KOPT-K1 (cell line): ENCODE measurements at regions not wholly inside any gene's neighbourhood (a gene's known extent, or its start where the extent isn't known, plus 50 kb on each side); places are given as distances from the start of the nearest gene placed in this dataset.
"Not testable (repeated sequence)": the region's sequence is repeated elsewhere in the genome, so short reads cannot be mapped to it uniquely, and the experiment has no call there.

ENCODE experiments used
- H3K27ac ChIP-seq: fragments of 200-600 bp; sonication (generic); 2 replicates; pipeline ENCODE4 v1.5.1; 2016; ENCODE audit warnings: antibody characterized with exemption, mild to moderate bottlenecking, low read depth, low read length; ENCODE audit not compliant: poor library complexity, severe bottlenecking
- H3K36me3 ChIP-seq: fragments of 200-600 bp; sonication (generic); 2 replicates; pipeline ENCODE4 v1.5.1; 2017; ENCODE audit warnings: antibody characterized with exemption, mild to moderate bottlenecking, low read length, moderate library complexity; ENCODE audit not compliant: insufficient read depth
- H3K9me3 ChIP-seq: fragments of 200-600 bp; sonication (generic); 2 replicates; pipeline ENCODE4 v1.5.1; 2017; ENCODE audit warnings: antibody characterized with exemption, low read length, mild to moderate bottlenecking; ENCODE audit not compliant: insufficient read depth, poor library complexity, severe bottlenecking

DNA sequence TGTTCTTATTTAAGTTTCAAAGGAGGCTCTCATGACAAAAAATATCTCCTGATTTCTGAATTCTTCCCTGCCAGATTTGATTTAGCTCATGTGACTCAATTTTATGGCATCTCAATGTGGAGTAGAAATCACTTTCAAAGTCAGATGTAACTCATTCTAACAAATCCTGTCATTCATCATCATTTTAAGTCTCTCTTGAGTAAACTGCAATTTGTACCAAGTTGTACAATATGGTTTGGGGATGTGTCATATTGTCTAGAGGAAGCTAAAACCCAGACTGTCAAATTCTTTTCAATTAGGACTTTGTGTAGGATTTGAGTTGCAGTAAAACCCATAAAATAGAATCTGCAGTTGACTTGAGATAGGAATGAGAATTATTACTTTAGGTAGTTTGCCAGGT lies 2101.0 kb downstream of the NCAM2 start:
- no peaks in the 10 kb centered on the region for H3K9me3 ChIP-seq
- no peak overlapping the region for H3K27ac ChIP-seq
- no peaks in the 10 kb centered on the region for H3K36me3 ChIP-seq

DNA sequence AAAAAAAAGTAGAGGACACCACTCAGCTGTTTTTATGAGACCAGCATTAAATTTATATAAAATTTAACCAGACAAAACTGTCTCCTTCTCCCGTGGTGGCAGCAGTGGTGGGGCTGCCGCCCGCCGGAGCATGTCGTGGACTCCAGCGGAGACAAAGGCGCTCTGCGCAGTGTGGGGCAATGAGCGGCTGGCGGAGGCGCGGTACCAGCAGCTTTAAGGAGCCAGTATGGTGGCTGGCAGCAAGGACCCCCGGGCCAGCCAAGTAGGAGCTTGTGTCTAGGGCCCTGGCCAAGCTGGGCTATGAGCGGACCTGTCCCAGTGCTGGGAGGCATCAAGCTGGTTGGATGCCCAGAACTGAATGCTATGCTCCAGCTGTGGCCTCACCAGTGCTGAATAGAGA lies 2102.9 kb downstream of the NCAM2 start:
- Histone ChIP-seq H3K36me3 (no peaks in the 10 kb centered on the region), H3K9me3 (no peaks in the 10 kb centered on the region), H3K27ac (no peak overlapping the region)

DNA sequence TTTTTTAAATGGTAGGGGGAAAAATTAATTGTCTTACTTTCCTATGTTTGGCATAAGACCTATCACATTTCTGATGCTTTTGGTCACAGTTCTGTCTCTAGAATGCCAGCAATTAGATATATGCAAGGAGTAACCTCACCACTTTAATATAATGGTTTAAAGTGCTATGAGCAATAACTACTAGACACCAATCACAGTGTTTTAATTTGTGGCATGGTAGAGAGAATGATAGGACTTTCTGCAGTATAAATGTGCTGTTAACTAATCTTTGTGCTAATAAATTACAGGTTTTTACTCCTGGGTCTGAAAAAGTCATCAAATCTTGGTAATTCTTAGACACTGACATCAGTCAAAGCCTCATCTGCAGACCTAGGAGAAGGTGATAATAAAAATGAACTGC lies 2110.3 kb downstream of the NCAM2 start:
- Histone ChIP-seq H3K9me3 (no peaks in the 10 kb centered on the region), H3K27ac (no peak overlapping the region), H3K36me3 (no peaks in the 10 kb centered on the region)

DNA sequence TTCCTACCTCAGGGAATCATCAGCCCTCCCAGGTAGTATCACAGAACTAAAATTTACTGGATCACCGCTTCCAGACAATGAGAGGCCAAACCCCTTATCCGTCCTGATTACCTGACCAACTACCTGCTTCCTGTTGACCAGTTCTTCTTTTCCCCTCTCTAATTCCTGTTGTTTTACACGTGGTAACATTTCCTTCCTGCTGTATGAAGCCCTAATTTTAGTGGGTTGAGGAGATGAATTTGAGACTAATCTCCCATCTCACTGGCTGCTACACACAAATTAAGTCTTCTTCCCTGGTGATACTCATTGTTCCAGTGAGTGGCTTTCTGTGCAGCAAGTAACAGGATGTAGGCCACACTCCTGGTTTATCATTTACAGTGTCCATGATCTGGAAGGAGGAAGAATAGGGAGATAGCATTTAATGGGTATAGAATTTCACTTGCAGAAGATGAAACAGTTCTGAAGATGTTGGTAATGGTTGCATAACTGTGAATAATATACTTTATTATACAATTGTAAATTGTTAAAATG lies 2112.9 kb downstream of the NCAM2 start:
- H3K36me3 ChIP-seq: no peaks in the 10 kb centered on the region
- H3K27ac ChIP-seq: no peak overlapping the region
- H3K9me3 ChIP-seq: no peaks in the 10 kb centered on the region

DNA sequence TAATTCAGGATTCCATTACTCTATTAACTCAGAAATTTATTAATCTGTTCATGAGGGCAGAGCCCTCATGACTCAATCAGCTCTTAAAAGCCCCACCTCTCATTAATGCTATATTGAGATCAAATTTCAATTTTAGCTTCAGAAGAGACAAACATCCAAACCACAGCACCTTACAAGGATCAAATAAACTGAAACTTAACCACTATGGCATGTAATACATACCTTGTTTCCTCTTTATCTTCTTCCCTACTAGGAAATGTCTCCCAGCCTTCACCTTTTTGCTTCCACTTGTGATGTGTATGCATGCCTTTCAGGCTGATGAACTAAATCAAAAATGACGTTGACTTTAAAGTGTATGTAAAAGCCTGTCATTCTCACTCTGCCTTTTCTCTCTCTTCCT lies 2121.3 kb downstream of the NCAM2 start:
- H3K27ac ChIP-seq: no peak overlapping the region
- H3K9me3 ChIP-seq: no peaks in the 10 kb centered on the region
- no peaks in the 10 kb centered on the region for H3K36me3 ChIP-seq

DNA sequence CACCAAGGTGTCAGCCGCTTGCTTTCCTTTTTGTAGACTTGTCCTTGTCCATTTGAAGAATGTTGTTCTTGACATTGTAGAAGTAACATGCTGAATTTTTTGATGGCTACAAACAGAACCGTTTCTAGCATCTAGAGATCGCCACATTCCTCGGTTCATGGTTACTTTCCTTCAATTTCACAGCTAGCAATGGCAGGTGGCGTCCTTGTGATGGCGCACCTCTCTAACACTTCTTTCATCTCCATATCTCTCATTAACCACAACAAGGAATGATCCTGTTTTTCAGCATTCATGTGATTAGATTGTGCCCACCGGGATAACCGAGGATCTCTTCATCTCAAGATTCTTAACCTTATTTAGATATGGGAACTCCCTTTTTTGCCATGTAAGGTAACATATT lies 2129.8 kb downstream of the NCAM2 start:
- Histone ChIP-seq H3K9me3 (no peaks in the 10 kb centered on the region), H3K36me3 (no peaks in the 10 kb centered on the region), H3K27ac (no peak overlapping the region)

DNA sequence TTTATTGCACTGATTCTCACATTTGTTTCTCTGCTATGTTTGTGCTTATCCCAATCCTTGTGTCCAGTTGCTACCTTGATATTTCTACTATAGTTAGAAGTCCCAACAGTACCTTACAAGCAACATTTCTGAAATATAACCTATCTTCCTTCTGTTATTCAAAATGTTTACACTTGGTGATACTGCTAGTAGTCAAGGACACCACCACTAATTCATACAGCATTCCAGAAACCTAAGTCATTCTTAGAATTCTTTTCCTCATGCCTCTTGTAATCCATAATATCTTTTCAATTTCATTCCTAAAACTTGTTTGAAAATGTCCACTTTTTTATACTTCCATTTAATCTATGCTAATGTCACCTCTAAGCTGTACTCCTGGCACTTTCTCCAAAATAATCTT lies 2132.1 kb downstream of the NCAM2 start:
- H3K36me3 ChIP-seq: no peaks in the 10 kb centered on the region
- H3K27ac ChIP-seq: no peak overlapping the region
- no peaks in the 10 kb centered on the region for H3K9me3 ChIP-seq

DNA sequence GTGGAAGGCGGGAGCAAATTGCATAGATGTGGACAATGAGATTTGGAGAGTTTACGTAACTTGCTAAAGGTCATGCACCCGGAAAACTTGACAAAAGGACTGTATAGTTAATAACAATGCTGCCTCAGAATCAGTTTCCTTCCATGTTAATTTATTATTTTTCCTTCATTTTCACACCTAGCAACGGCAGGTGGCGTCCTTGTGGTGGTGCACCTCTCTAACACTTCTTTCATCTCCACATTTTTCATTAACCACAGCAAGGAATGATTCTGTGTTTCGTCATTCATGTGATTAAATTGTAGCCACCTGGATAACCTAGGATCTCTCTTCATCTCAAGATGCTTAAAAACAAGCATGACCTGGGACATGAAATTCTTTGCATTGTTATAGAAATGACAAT lies 2133.0 kb downstream of the NCAM2 start:
- no peak overlapping the region for H3K27ac ChIP-seq
- H3K9me3 ChIP-seq: no peaks in the 10 kb centered on the region
- H3K36me3 ChIP-seq: no peaks in the 10 kb centered on the region

DNA sequence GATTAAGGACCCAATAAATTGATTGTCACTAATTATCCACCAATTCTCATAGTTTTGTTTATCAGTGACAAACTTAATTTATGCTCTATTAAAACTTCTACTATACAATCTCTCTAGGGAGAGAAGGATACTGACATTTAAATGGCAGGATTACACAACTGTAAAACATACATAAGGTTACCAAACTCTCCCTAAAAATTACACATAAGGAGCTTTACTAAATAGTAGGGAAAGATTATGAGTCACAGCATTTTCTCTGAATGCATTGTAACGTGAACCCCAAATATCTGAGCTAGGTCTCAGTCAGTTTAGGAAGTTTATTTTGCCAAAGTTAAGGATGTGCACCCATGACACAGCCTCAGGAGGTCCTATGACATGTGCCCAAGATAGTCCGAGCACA lies 2140.6 kb downstream of the NCAM2 start:
- H3K36me3 ChIP-seq: no peaks in the 10 kb centered on the region
- no peak overlapping the region for H3K27ac ChIP-seq
- H3K9me3 ChIP-seq: no peaks in the 10 kb centered on the region

DNA sequence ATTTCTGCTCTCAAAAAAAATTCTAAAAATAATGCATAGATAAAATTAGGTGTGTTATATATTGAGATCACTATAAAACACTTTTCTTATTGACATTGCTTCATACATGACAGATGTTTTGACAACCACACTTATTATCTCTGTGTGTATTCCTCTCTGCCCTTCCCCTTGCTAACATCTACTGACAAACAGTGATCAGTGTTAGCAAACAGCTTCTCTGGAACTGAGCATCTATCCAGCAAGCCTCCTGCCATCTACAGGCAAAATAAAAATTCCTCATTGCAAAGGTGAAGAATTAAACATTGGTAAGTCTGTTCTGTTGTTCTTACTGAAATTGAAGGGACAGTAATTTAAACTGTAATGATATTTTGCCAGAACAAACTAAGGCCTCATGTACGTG lies 2153.9 kb downstream of the NCAM2 start:
- Histone ChIP-seq H3K36me3 (no peaks in the 10 kb centered on the region), H3K9me3 (no peaks in the 10 kb centered on the region), H3K27ac (no peak overlapping the region)

DNA sequence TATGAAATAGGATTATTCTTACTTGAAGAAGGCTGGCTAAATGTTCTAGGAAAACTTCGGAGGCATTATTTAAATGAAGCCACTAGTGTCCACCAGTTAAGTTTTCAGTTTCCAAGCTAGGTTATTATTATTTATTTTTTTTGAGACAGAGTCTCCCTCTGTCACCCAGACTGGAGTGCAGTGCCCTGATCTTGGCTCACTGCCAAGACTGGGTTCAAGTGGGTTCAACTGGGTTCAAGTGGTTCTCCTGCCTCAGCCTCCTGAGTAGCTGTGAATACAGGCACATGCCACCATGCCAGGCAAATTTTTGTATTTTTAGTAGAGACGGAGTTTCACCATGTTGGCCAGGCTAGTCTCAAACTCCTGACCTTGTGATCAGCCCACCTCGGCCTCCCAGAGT lies 2155.6 kb downstream of the NCAM2 start:
- H3K9me3 ChIP-seq: not testable (repeated sequence)

DNA sequence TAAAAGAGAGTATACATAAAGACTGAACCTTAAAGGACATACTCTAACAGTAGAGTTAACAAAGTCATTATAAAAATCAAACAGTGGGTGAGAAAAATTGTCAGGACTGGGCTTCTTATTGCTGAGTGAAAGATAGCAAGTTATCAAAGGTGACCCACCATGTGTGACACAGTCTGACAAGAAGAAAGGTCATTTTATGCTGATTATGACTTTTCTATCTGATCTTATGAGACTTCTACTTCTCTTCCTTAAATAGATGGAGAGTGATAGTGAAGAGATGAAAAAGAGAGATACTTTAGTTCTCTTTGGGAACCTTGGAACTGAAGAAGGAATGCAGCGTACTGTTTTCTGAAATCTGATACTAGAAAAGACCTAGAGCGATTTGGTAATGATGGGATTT lies 2157.1 kb downstream of the NCAM2 start:
- Histone ChIP-seq H3K36me3 (no peaks in the 10 kb centered on the region), H3K27ac (no peak overlapping the region), H3K9me3 (no peaks in the 10 kb centered on the region)

More for the DNA sequence above, 2155.6 kb downstream of the NCAM2 start:
- H3K27ac ChIP-seq, H3K36me3 ChIP-seq: not testable (repeated sequence)

DNA sequence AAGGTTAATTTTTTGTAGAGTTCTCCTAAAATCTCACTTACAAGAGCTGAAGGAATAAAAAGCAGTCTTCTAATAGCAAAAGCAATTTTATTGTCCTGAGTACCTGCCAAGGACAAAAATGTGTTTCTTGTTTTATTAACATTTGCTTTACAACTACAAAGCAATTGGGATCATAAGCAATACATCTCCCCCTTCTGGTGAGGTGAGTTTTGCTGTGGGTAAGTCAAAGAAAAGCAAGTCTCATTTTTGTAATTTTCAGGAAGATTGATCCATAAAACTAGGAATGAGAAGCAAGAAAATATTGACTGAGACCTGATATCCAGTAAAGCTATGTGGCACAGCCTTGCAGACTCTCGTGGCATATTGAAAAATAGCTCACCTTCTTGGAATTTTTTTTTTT lies 2162.7 kb downstream of the NCAM2 start:
- Histone ChIP-seq H3K9me3 (no peaks in the 10 kb centered on the region), H3K27ac (no peak overlapping the region), H3K36me3 (no peaks in the 10 kb centered on the region)

DNA sequence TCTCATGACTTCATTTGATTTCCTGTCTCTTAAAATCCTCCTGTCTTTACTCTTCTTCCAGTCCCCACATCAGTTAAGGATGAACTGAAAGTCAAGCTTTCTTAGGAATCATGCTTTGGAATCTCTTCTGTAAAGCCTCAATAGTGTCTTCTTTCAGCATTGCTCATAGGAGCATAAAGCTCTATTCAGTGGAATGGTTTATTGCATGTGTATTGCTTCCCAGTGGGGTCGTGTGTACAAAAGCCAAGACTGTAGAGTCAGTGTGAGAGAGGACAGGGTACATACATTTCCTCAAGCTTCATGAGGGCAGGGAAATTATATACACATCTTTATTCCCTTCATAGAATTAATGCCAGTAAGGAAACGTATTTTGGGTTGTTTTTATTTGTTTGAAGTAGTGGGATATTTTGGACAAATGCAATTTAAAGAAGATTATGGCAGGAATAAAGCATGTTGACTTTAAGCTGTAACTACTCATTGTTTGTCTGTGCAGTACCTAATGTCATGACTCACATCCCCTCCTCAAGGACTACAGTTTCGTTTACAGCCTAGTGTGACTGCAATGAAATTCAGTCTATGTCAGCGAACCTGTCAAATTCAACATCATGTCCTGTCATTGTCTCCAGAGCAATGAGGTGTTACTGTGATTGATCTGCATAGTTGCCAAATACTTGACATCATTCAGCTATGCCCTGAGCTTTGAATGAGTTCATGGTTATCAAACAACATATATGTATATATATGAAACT lies 2164.2 kb downstream of the NCAM2 start:
- Histone ChIP-seq H3K27ac (no peak overlapping the region), H3K36me3 (no peaks in the 10 kb centered on the region), H3K9me3 (no peaks in the 10 kb centered on the region)
